H1 (cell line): ENCODE measurements at regions not wholly inside any gene's neighbourhood (a gene's known extent, or its start where the extent isn't known, plus 50 kb on each side); places are given as distances from the start of the nearest gene placed in this dataset.

Experiments
- ATF3 ChIP-seq: IDR thresholded peaks from 2 replicates; pipeline ENCODE4 v1.6.1; 2011; ENCODE audit warnings: low read depth, mild to moderate bottlenecking, low read length; ENCODE audit not compliant: insufficient read depth
- BRCA1 ChIP-seq: IDR thresholded peaks from 2 replicates; pipeline ENCODE4 v1.6.1; 2012; ENCODE audit warnings: low read depth, low read length, improper control_type of control experiment
- RAD21 ChIP-seq, 2 experiments: IDR thresholded peaks in 1 of 2; conservative IDR thresholded peaks in 1 of 2; 2 replicates each; pipeline ENCODE4 v1.6.1; 2011; ENCODE audit warnings: low read depth in 2 of 2, low read length in 2 of 2, improper control_type of control experiment in 1 of 2, inconsistent platforms in 1 of 2, mild to moderate bottlenecking in 1 of 2, moderate library complexity in 1 of 2
- SIN3A ChIP-seq, 2 experiments: IDR thresholded peaks in 1 of 2; conservative IDR thresholded peaks in 1 of 2; 2 replicates each; pipeline ENCODE4 v1.6.1; 2011 to 2012; ENCODE audit warnings: low read length in 2 of 2, improper control_type of control experiment in 1 of 2, low read depth in 1 of 2, mild to moderate bottlenecking in 1 of 2
- SRF ChIP-seq: IDR thresholded peaks from 2 replicates; pipeline ENCODE4 v1.6.1; 2011; ENCODE audit warnings: mild to moderate bottlenecking, low read depth, low read length, moderate library complexity
- ZNF274 ChIP-seq: IDR thresholded peaks from 2 replicates; pipeline ENCODE4 v1.7.0; 2012; ENCODE audit warnings: low read length, borderline replicate concordance; ENCODE audit errors: extremely low read depth

GRCh38 chr16:55944377-55944802 lies 69.2 kb upstream of the CES5A start (continued):
- TF ChIP-seq BRCA1 (no peak), SRF (no peak), RAD21 (IDR thresholded peaks at IDR 0.05 in 1 of 2, conservative IDR thresholded peaks at IDR 0.05 in 1 of 2; ENCODE audit: low read depth in 2 of 2, low read length in 2 of 2) (peak; percentile 83 to 89), ATF3 (0 out of 2 replicates have a peak, but pooled peaks have one; percentile 24), SIN3A (conservative IDR thresholded peaks at IDR 0.05 in 1 of 2, IDR thresholded peaks at IDR 0.05 in 1 of 2; ENCODE audit: low read depth in 1 of 2, low read length in 2 of 2) (no peak), ZNF274 (no peak)
